NT2/D1 (cell line): ENCODE measurements at regions not wholly inside any gene's neighbourhood (a gene's known extent, or its start where the extent isn't known, plus 50 kb on each side); places are given as distances from the start of the nearest gene placed in this dataset.

Source experiments
- DNase-seq: peaks from one replicate; pipeline ENCODE4 v3.0.0-alpha.2; 2011; ENCODE audit warnings: low read depth, low spot score
- H3K27me3 ChIP-seq: 2 replicates; pipeline ENCODE4 v1.6.0; 2011; ENCODE audit warnings: mild to moderate bottlenecking; ENCODE audit not compliant: insufficient read length, insufficient read depth
- H3K36me3 ChIP-seq: 2 replicates; pipeline ENCODE4 v1.6.1; 2011; ENCODE audit warnings: mild to moderate bottlenecking, low read length, mixed read lengths; ENCODE audit not compliant: insufficient read depth, insufficient read length
- H3K4me1 ChIP-seq: 2 replicates; pipeline ENCODE4 v1.5.1; 2011; ENCODE audit not compliant: insufficient read depth, insufficient read length
- H3K4me3 ChIP-seq: 2 replicates; pipeline ENCODE4 v1.5.1; 2011; ENCODE audit warnings: low read depth; ENCODE audit not compliant: insufficient read length
- H3K9ac ChIP-seq: 2 replicates; pipeline ENCODE4 v1.6.0; 2011; ENCODE audit warnings: low read depth; ENCODE audit not compliant: insufficient read length
- H3K9me3 ChIP-seq: 2 replicates; pipeline ENCODE4 v1.5.1; 2011; ENCODE audit warnings: mild to moderate bottlenecking, low read length; ENCODE audit not compliant: insufficient read depth
- SUZ12 ChIP-seq: IDR thresholded peaks from 2 replicates; pipeline ENCODE4 v1.6.1; 2011; ENCODE audit not compliant: insufficient read length, insufficient read depth; ENCODE audit errors: extremely low read depth
- YY1 ChIP-seq: IDR thresholded peaks from 2 replicates; pipeline ENCODE4 v1.6.1; 2011; ENCODE audit not compliant: insufficient read length, insufficient read depth
- ZNF274 ChIP-seq: IDR thresholded peaks from 2 replicates; pipeline ENCODE4 v1.6.1; 2011; ENCODE audit warnings: mild to moderate bottlenecking, low read depth, low read length

- H3K9ac ChIP-seq = no peak overlapping the region
- no peaks in the 10 kb centered on the region for H3K9me3 ChIP-seq
- TF ChIP-seq YY1 (no peak), SUZ12 (no peak), ZNF274 (no peak)
- no peak for DNase-seq
- H3K4me3 ChIP-seq = no peak overlapping the region
- H3K4me1 ChIP-seq = peaks cover 6% of the 10 kb centered on the region
- no peaks in the 10 kb centered on the region for H3K36me3 ChIP-seq
- H3K27me3 ChIP-seq = no peaks in the 10 kb centered on the region
Measured at GRCh38 chr10:110432814-110433565, 64.7 kb upstream of the DUSP5 start.

- Histone ChIP-seq H3K36me3 (no peaks in the 10 kb centered on the region), H3K4me3 (no peak overlapping the region), H3K4me1 (peaks cover 6% of the 10 kb centered on the region), H3K9ac (no peak overlapping the region), H3K27me3 (no peaks in the 10 kb centered on the region), H3K9me3 (no peaks in the 10 kb centered on the region)
- TF ChIP-seq SUZ12 = no peak
- TF ChIP-seq ZNF274 = no peak
- no peak for TF ChIP-seq YY1
- DNase-seq = no peak
Measured at GRCh38 chr10:110433740-110434139, 64.0 kb upstream of the DUSP5 start.

GRCh38 chr10:110434489-110435096 lies 63.1 kb upstream of the DUSP5 start:
- no peak for DNase-seq
- H3K4me1 ChIP-seq = peaks cover 6% of the 10 kb centered on the region
- TF ChIP-seq ZNF274 (no peak), SUZ12 (no peak), YY1 (no peak)
- H3K27me3 ChIP-seq = no peaks in the 10 kb centered on the region
- no peaks in the 10 kb centered on the region for H3K9me3 ChIP-seq
- no peak overlapping the region for H3K4me3 ChIP-seq
- H3K9ac ChIP-seq = no peak overlapping the region
- no peaks in the 10 kb centered on the region for H3K36me3 ChIP-seq

- H3K36me3 ChIP-seq = no peaks in the 10 kb centered on the region
- H3K4me3 ChIP-seq = no peak overlapping the region
- no peaks in the 10 kb centered on the region for H3K9me3 ChIP-seq
- no peak for DNase-seq
- TF ChIP-seq SUZ12 = no peak
- TF ChIP-seq YY1 = no peak
- TF ChIP-seq ZNF274 = no peak
- H3K9ac ChIP-seq = no peak overlapping the region
- no peaks in the 10 kb centered on the region for H3K27me3 ChIP-seq
- peaks cover 3% of the 10 kb centered on the region for H3K4me1 ChIP-seq
Measured at GRCh38 chr10:110436554-110437350, 61.0 kb upstream of the DUSP5 start.

- DNase-seq = no peak
- TF ChIP-seq SUZ12 (no peak), ZNF274 (no peak), YY1 (no peak)
- Histone ChIP-seq H3K9ac (no peak overlapping the region), H3K4me1 (peaks cover 3% of the 10 kb centered on the region), H3K4me3 (no peak overlapping the region), H3K9me3 (no peaks in the 10 kb centered on the region), H3K36me3 (no peaks in the 10 kb centered on the region), H3K27me3 (no peaks in the 10 kb centered on the region)
Measured at GRCh38 chr10:110437351-110437605, 60.4 kb upstream of the DUSP5 start.

GRCh38 chr10:110437761-110438341 lies 59.9 kb upstream of the DUSP5 start:
- no peak overlapping the region for H3K4me3 ChIP-seq
- TF ChIP-seq YY1 (no peak), SUZ12 (no peak), ZNF274 (no peak)
- DNase-seq = no peak

GRCh38 chr10:110442746-110443145 lies 55.0 kb upstream of the DUSP5 start:
- no peak for TF ChIP-seq SUZ12
- no peak for TF ChIP-seq ZNF274
- no peak for TF ChIP-seq YY1
- Histone ChIP-seq H3K36me3 (no peaks in the 10 kb centered on the region), H3K27me3 (no peaks in the 10 kb centered on the region), H3K4me1 (peaks cover 3% of the 10 kb centered on the region), H3K4me3 (no peak overlapping the region), H3K9ac (no peak overlapping the region), H3K9me3 (no peaks in the 10 kb centered on the region)
- DNase-seq = no peak

More at GRCh38 chr10:110437761-110438341, 59.9 kb upstream of the DUSP5 start:
- Histone ChIP-seq H3K4me1 (peaks cover 3% of the 10 kb centered on the region), H3K36me3 (no peaks in the 10 kb centered on the region), H3K9ac (no peak overlapping the region), H3K9me3 (no peaks in the 10 kb centered on the region), H3K27me3 (no peaks in the 10 kb centered on the region)
